ENCODE measurements at regions not wholly inside any gene's neighbourhood (a gene's known extent, or its start where the extent isn't known, plus 50 kb on each side); places are given as distances from the start of the nearest gene placed in this dataset.
A peak's percentile ranks its signal among the peaks of the same experiment; 100 is the strongest.

GRCh38 chr16:63578791-63579190 lies 1542.6 kb upstream of the CDH8 start:
- DNase-seq = no peak

GRCh38 chr16:63577891-63578290 lies 1541.7 kb upstream of the CDH8 start:
- no peak for DNase-seq

- no peak for DNase-seq
Measured at GRCh38 chr16:63575041-63575440, 1538.8 kb upstream of the CDH8 start.

- DNase-seq = no peak
Measured at GRCh38 chr16:63568164-63568563, 1531.9 kb upstream of the CDH8 start.

- no peak for DNase-seq
Measured at GRCh38 chr16:63563819-63564505, 1527.7 kb upstream of the CDH8 start.

GRCh38 chr16:63553980-63554379 lies 1517.7 kb upstream of the CDH8 start:
- no peak for DNase-seq

- no peak for DNase-seq
Measured at GRCh38 chr16:63539276-63539675, 1503.0 kb upstream of the CDH8 start.

- no peak for DNase-seq
Measured at GRCh38 chr16:63530974-63531373, 1494.7 kb upstream of the CDH8 start.

- peak in 2 of 58 donors; percentile 0 to 40 for DNase-seq
Measured at GRCh38 chr16:63530208-63530607, 1494.0 kb upstream of the CDH8 start.

- DNase-seq = no peak
Measured at GRCh38 chr16:63527404-63527803, 1491.2 kb upstream of the CDH8 start.

GRCh38 chr16:63516394-63516793 lies 1480.2 kb upstream of the CDH8 start:
- no peak for DNase-seq

- no peak for DNase-seq
Measured at GRCh38 chr16:63512910-63513309, 1476.7 kb upstream of the CDH8 start.

- DNase-seq = no peak
Measured at GRCh38 chr16:63497408-63497807, 1461.2 kb upstream of the CDH8 start.

- no peak for DNase-seq
Measured at GRCh38 chr16:63496282-63496681, 1460.0 kb upstream of the CDH8 start.

GRCh38 chr16:63488955-63489354 lies 1452.7 kb upstream of the CDH8 start:
- DNase-seq = no peak

- no peak for DNase-seq
Measured at GRCh38 chr16:63481060-63481459, 1444.8 kb upstream of the CDH8 start.

GRCh38 chr16:63473725-63474124 lies 1437.5 kb upstream of the CDH8 start:
- no peak for DNase-seq

- DNase-seq = no peak
Measured at GRCh38 chr16:63467513-63467912, 1431.3 kb upstream of the CDH8 start.

GRCh38 chr16:63462316-63462715 lies 1426.1 kb upstream of the CDH8 start:
- DNase-seq = no peak

- DNase-seq = peak in 14 of 58 donors; percentile 0 to 43 (median 4)
Measured at GRCh38 chr16:63461248-63461841, 1425.1 kb upstream of the CDH8 start.

- no peak for DNase-seq
Measured at GRCh38 chr16:63458846-63459245, 1422.6 kb upstream of the CDH8 start.

GRCh38 chr16:63457869-63458268 lies 1421.6 kb upstream of the CDH8 start:
- no peak for DNase-seq

- DNase-seq = no peak
Measured at GRCh38 chr16:63453261-63453660, 1417.0 kb upstream of the CDH8 start.
